Esophagus muscularis mucosa (tissue), 3 donors: ENCODE measurements at regions not wholly inside any gene's neighbourhood (a gene's known extent, or its start where the extent isn't known, plus 50 kb on each side); places are given as distances from the start of the nearest gene placed in this dataset.

Experiments used
- POLR2AphosphoS5 ChIP-seq, 2 donors: sonication (generic); formaldehyde crosslinking; IDR thresholded peaks; one replicate each; pipeline ENCODE4 v1.6.1; 2017; ENCODE audit warnings: antibody characterized with exemption in 2 of 2
- TF ChIP-seq, protein P1 (sequence below), 3 experiments: fragments of 200-600 bp in 2 of 3; fragments of 450-650 bp in 1 of 3; sonication (generic) in 2 of 3; IDR thresholded peaks; one replicate each; pipeline ENCODE4 v1.5.1; 2017 to 2019; ENCODE audit warnings: antibody characterized with exemption in 3 of 3, mild to moderate bottlenecking in 2 of 3, moderate library complexity in 1 of 3

DNA sequence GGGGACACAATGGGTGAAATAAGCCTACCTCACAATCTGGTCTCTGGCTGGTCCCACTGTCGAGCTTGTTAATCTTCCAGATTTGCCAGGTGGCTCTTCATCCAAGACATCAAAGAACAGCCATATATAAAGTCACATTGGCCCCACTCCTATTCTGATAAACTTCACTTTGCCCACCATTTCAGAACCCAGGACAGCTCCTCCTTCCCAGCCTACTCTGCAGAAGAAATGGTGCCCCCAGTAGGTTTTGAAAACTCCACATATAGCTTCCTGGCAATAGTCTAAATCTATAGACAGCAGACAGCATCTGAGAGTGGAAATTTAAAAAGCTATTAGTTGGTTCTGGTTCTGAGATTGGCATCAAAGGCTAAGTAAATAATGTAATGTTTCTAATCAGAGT is 143.1 kb upstream of the PCSK2 start:
- TF ChIP-seq, protein P1, sequence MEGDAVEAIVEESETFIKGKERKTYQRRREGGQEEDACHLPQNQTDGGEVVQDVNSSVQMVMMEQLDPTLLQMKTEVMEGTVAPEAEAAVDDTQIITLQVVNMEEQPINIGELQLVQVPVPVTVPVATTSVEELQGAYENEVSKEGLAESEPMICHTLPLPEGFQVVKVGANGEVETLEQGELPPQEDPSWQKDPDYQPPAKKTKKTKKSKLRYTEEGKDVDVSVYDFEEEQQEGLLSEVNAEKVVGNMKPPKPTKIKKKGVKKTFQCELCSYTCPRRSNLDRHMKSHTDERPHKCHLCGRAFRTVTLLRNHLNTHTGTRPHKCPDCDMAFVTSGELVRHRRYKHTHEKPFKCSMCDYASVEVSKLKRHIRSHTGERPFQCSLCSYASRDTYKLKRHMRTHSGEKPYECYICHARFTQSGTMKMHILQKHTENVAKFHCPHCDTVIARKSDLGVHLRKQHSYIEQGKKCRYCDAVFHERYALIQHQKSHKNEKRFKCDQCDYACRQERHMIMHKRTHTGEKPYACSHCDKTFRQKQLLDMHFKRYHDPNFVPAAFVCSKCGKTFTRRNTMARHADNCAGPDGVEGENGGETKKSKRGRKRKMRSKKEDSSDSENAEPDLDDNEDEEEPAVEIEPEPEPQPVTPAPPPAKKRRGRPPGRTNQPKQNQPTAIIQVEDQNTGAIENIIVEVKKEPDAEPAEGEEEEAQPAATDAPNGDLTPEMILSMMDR (IDR thresholded peaks at IDR 0.05): no peak
- no peak for TF ChIP-seq POLR2AphosphoS5 (IDR thresholded peaks at IDR 0.05)
